ENCODE measurements at regions not wholly inside any gene's neighbourhood (a gene's known extent, or its start where the extent isn't known, plus 50 kb on each side); places are given as distances from the start of the nearest gene placed in this dataset.

- WGBS, 5 donors, result 65 to 93% (median 81%) methylated on average over 2 of the region's 2 CpGs
- intact Hi-C loops (cut with DNase I; ENCODE audit: low total_unique reads), result no loop called here
- no peak for DNase-seq
- Histone ChIP-seq H3K27ac (no peak overlapping the region), H3K4me1 (no peaks in the 10 kb centered on the region), H3K36me3 (no peaks in the 10 kb centered on the region), H3K27me3 (replicated peaks in 1 of 7) (no peaks in the 10 kb centered on the region), H3K4me3 (no peak overlapping the region), H3K9me3 (no peaks in the 10 kb centered on the region)
- TF ChIP-seq POLR2A (IDR thresholded peaks at IDR 0.05) (no peak), POLR2AphosphoS5 (IDR thresholded peaks at IDR 0.05) (no peak), CTCF (IDR thresholded peaks at IDR 0.05 in 8 of 11, conservative IDR thresholded peaks at IDR 0.05 in 3 of 11) (no peak)
Observed at GRCh38 chr13:74206061-74206561, 71.9 kb upstream of the KLF12 start.

GRCh38 chr13:74205313-74205690, 71.1 kb upstream of the KLF12 start:
- TF ChIP-seq POLR2A (IDR thresholded peaks at IDR 0.05), result no peak
- no peak for TF ChIP-seq CTCF (IDR thresholded peaks at IDR 0.05 in 8 of 11, conservative IDR thresholded peaks at IDR 0.05 in 3 of 11)
- no peak for TF ChIP-seq POLR2AphosphoS5 (IDR thresholded peaks at IDR 0.05)
- no peaks in the 10 kb centered on the region for H3K4me1 ChIP-seq
- H3K36me3 ChIP-seq, result no peaks in the 10 kb centered on the region
- H3K9me3 ChIP-seq, result no peaks in the 10 kb centered on the region
- intact Hi-C loops (cut with DNase I; ENCODE audit: low total_unique reads), result no loop called here
- H3K4me3 ChIP-seq, result no peak overlapping the region
- H3K27ac ChIP-seq, result no peak overlapping the region
- no peak for DNase-seq
- 73 to 92% (median 81%) methylated on average over 2 of the region's 2 CpGs for WGBS, 5 donors
- H3K27me3 ChIP-seq (replicated peaks in 1 of 7), result no peaks in the 10 kb centered on the region

- Histone ChIP-seq H3K27me3 (replicated peaks in 1 of 7) (no peaks in the 10 kb centered on the region), H3K4me1 (no peaks in the 10 kb centered on the region), H3K27ac (no peak overlapping the region), H3K4me3 (no peak overlapping the region), H3K36me3 (no peaks in the 10 kb centered on the region), H3K9me3 (no peaks in the 10 kb centered on the region)
- TF ChIP-seq CTCF (IDR thresholded peaks at IDR 0.05 in 8 of 11, conservative IDR thresholded peaks at IDR 0.05 in 3 of 11) (no peak), POLR2AphosphoS5 (IDR thresholded peaks at IDR 0.05) (no peak)
- intact Hi-C loops (cut with DNase I; ENCODE audit: low total_unique reads), result no loop called here
- DNase-seq, result no peak
- WGBS, 5 donors, result 82 to 92% (median 87%) methylated on average over 6 of the region's 6 CpGs
Observed at GRCh38 chr13:74204602-74205312, 70.6 kb upstream of the KLF12 start.

GRCh38 chr13:74203576-74203975, 69.4 kb upstream of the KLF12 start:
- WGBS, 5 donors, result 79 to 100% (median 93%) methylated on average over 1 of the region's 1 CpG
- H3K27ac ChIP-seq, result no peak overlapping the region
- intact Hi-C loops (cut with DNase I; ENCODE audit: low total_unique reads), result no loop called here
- DNase-seq, result no peak
- H3K4me3 ChIP-seq, result no peak overlapping the region
- no peaks in the 10 kb centered on the region for H3K4me1 ChIP-seq
- H3K9me3 ChIP-seq, result no peaks in the 10 kb centered on the region
- H3K36me3 ChIP-seq, result no peaks in the 10 kb centered on the region
- no peaks in the 10 kb centered on the region for H3K27me3 ChIP-seq (replicated peaks in 1 of 7)
- TF ChIP-seq CTCF (IDR thresholded peaks at IDR 0.05 in 8 of 11, conservative IDR thresholded peaks at IDR 0.05 in 3 of 11) (no peak), POLR2AphosphoS5 (IDR thresholded peaks at IDR 0.05) (no peak)

Data from spleen (tissue), 11 donors.